ENCODE measurements at regions not wholly inside any gene's neighbourhood (a gene's known extent, or its start where the extent isn't known, plus 50 kb on each side); places are given as distances from the start of the nearest gene placed in this dataset.

DNA sequence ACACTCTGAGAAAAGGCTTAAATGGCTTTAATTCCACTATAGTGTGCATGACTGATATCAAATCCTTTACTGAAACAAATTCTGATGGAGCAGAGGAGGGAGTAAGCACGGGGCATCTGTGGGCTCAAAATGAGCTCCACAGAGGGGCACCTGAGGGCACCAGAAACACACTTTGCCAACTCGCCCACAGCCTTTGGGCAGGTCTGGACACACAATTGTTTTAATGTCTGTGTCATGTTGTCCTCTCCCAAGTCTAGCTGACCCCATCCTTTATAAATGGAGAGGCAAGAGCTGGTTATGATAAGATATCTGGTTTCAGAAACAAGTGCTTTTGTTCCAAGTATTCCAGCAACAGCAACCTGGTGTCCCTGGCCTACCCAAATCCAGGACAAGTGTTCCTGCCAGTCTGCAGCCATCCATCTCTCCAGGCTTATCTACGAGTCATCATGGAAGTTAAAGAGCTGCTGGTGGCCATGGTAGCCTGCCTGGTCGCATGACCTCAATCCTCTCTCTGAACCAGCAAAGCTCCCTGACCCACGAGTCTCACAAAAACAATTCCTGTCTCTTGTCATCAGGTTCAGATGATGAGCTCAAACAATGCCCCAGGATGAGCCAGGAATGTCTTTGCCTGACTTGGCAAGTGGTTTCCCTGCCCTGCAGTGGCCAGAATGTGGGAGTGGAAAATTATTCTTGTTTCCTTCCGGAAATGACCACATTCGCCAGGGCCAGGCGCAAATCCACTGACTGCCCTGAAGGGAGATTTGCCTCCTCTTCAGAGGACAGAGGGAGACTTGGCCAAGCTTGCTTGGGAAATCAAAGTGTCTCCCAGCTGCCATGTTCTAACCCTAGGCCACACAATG is 64.4 kb upstream of the TPM1 start:
- TF ChIP-seq NFIC (IDR thresholded peaks at IDR 0.05) (no peak), ZBTB7A (IDR thresholded peaks at IDR 0.05; ENCODE audit: low read depth) (no peak), MAX (IDR thresholded peaks at IDR 0.05) (no peak), TAF1 (IDR thresholded peaks at IDR 0.05; ENCODE audit: low read depth) (no peak), EGR1 (IDR thresholded peaks at IDR 0.05) (no peak)

- TF ChIP-seq, protein P1, sequence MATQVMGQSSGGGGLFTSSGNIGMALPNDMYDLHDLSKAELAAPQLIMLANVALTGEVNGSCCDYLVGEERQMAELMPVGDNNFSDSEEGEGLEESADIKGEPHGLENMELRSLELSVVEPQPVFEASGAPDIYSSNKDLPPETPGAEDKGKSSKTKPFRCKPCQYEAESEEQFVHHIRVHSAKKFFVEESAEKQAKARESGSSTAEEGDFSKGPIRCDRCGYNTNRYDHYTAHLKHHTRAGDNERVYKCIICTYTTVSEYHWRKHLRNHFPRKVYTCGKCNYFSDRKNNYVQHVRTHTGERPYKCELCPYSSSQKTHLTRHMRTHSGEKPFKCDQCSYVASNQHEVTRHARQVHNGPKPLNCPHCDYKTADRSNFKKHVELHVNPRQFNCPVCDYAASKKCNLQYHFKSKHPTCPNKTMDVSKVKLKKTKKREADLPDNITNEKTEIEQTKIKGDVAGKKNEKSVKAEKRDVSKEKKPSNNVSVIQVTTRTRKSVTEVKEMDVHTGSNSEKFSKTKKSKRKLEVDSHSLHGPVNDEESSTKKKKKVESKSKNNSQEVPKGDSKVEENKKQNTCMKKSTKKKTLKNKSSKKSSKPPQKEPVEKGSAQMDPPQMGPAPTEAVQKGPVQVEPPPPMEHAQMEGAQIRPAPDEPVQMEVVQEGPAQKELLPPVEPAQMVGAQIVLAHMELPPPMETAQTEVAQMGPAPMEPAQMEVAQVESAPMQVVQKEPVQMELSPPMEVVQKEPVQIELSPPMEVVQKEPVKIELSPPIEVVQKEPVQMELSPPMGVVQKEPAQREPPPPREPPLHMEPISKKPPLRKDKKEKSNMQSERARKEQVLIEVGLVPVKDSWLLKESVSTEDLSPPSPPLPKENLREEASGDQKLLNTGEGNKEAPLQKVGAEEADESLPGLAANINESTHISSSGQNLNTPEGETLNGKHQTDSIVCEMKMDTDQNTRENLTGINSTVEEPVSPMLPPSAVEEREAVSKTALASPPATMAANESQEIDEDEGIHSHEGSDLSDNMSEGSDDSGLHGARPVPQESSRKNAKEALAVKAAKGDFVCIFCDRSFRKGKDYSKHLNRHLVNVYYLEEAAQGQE (IDR thresholded peaks at IDR 0.05; ENCODE audit: low read depth): no peak
- TF ChIP-seq EP300 (IDR thresholded peaks at IDR 0.05; ENCODE audit: borderline replicate concordance) (no peak), FOXM1 (IDR thresholded peaks at IDR 0.05; ENCODE audit: borderline replicate concordance, low read depth) (no peak), EGR1 (IDR thresholded peaks at IDR 0.05) (no peak), USF1 (IDR thresholded peaks at IDR 0.05) (no peak), CEBPB (IDR thresholded peaks at IDR 0.05) (no peak), TAF1 (IDR thresholded peaks at IDR 0.05; ENCODE audit: low read depth) (no peak), CREB1 (IDR thresholded peaks at IDR 0.05; ENCODE audit: low read depth) (no peak), ZBTB7A (IDR thresholded peaks at IDR 0.05; ENCODE audit: low read depth) (no peak), YY1 (IDR thresholded peaks at IDR 0.05; ENCODE audit: low read depth) (no peak), MAX (IDR thresholded peaks at IDR 0.05) (no peak), TEAD4 (IDR thresholded peaks at IDR 0.05) (no peak), TCF12 (IDR thresholded peaks at IDR 0.05; ENCODE audit: low read depth) (no peak), NFIC (IDR thresholded peaks at IDR 0.05) (no peak), RAD21 (IDR thresholded peaks at IDR 0.05; ENCODE audit: low read depth) (no peak)
Observed at GRCh38 chr15:62979252-62979651, 63.3 kb upstream of the TPM1 start.

- TF ChIP-seq CREB1 (IDR thresholded peaks at IDR 0.05; ENCODE audit: low read depth): no peak
- no peak for TF ChIP-seq NFIC (IDR thresholded peaks at IDR 0.05)
Observed at GRCh38 chr15:62981071-62981470, 61.5 kb upstream of the TPM1 start.

GRCh38 chr15:62983956-62984355 is 58.6 kb upstream of the TPM1 start:
- TF ChIP-seq TEAD4 (IDR thresholded peaks at IDR 0.05) (no peak), TAF1 (IDR thresholded peaks at IDR 0.05; ENCODE audit: low read depth) (no peak), MAX (IDR thresholded peaks at IDR 0.05) (no peak), ZBTB7A (IDR thresholded peaks at IDR 0.05; ENCODE audit: low read depth) (no peak), YY1 (IDR thresholded peaks at IDR 0.05; ENCODE audit: low read depth) (no peak), FOXM1 (IDR thresholded peaks at IDR 0.05; ENCODE audit: borderline replicate concordance, low read depth) (no peak), RAD21 (IDR thresholded peaks at IDR 0.05; ENCODE audit: low read depth) (no peak), TCF12 (IDR thresholded peaks at IDR 0.05; ENCODE audit: low read depth) (no peak), CREB1 (IDR thresholded peaks at IDR 0.05; ENCODE audit: low read depth) (no peak), USF1 (IDR thresholded peaks at IDR 0.05) (no peak), EGR1 (IDR thresholded peaks at IDR 0.05) (no peak), NFIC (IDR thresholded peaks at IDR 0.05) (no peak), CEBPB (IDR thresholded peaks at IDR 0.05) (no peak)
- TF ChIP-seq, protein P1 (IDR thresholded peaks at IDR 0.05; ENCODE audit: low read depth): no peak

DNA sequence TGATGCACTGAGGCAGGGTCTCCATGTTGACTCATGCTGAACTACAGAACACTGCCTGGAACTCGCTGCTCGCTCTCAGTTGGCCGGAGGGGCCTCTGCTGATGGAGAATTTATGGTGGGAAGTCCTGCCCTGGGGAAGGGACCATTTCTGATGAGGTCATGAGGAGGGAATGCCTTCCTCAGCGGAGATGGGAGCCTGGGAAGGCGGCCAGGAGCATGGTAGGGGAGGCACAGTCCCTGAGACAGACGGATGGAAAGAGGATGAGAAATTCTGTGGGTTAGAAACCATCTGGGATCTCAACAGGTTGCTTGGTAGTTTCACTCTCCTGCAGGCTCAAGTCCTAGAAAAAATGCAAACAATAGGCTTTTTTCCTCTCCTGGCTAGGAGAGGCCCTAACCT is 56.8 kb upstream of the TPM1 start:
- TF ChIP-seq TEAD4 (IDR thresholded peaks at IDR 0.05): no peak

DNA sequence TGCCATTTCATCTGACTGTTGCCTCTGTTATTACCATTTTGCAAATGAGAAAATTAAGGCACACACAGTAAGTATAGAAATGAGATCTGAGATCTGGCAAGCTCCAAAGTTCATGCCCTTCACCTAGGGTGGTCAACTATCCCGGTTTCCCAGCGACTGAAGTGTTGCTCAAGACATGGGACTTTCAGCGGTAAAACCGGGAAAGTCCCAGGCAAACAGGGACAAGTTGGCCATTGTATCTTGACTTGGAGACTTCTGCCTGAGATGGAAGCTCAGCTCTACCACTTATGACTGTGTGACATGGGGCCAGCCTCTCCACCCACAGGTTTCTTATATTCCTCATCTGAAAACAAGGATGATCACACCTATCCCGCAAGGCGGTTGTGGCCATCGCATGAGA is 55.6 kb upstream of the TPM1 start:
- TF ChIP-seq EP300 (IDR thresholded peaks at IDR 0.05; ENCODE audit: borderline replicate concordance): no peak
- TF ChIP-seq TAF1 (IDR thresholded peaks at IDR 0.05; ENCODE audit: low read depth): no peak
- no peak for TF ChIP-seq ZBTB7A (IDR thresholded peaks at IDR 0.05; ENCODE audit: low read depth)
- TF ChIP-seq, protein P1 (IDR thresholded peaks at IDR 0.05; ENCODE audit: low read depth): no peak
- TF ChIP-seq NFIC (IDR thresholded peaks at IDR 0.05): no peak
- no peak for TF ChIP-seq EGR1 (IDR thresholded peaks at IDR 0.05)
- TF ChIP-seq MAX (IDR thresholded peaks at IDR 0.05): no peak
- TF ChIP-seq RAD21 (IDR thresholded peaks at IDR 0.05; ENCODE audit: low read depth): no peak
- TF ChIP-seq CEBPB (IDR thresholded peaks at IDR 0.05): no peak
- no peak for TF ChIP-seq TCF12 (IDR thresholded peaks at IDR 0.05; ENCODE audit: low read depth)
- no peak for TF ChIP-seq YY1 (IDR thresholded peaks at IDR 0.05; ENCODE audit: low read depth)
- no peak for TF ChIP-seq CREB1 (IDR thresholded peaks at IDR 0.05; ENCODE audit: low read depth)
- TF ChIP-seq TEAD4 (IDR thresholded peaks at IDR 0.05): no peak
- no peak for TF ChIP-seq USF1 (IDR thresholded peaks at IDR 0.05)
- TF ChIP-seq FOXM1 (IDR thresholded peaks at IDR 0.05; ENCODE audit: borderline replicate concordance, low read depth): no peak
